ENCODE measurements at regions not wholly inside any gene's neighbourhood (a gene's known extent, or its start where the extent isn't known, plus 50 kb on each side); places are given as distances from the start of the nearest gene placed in this dataset.

DNA sequence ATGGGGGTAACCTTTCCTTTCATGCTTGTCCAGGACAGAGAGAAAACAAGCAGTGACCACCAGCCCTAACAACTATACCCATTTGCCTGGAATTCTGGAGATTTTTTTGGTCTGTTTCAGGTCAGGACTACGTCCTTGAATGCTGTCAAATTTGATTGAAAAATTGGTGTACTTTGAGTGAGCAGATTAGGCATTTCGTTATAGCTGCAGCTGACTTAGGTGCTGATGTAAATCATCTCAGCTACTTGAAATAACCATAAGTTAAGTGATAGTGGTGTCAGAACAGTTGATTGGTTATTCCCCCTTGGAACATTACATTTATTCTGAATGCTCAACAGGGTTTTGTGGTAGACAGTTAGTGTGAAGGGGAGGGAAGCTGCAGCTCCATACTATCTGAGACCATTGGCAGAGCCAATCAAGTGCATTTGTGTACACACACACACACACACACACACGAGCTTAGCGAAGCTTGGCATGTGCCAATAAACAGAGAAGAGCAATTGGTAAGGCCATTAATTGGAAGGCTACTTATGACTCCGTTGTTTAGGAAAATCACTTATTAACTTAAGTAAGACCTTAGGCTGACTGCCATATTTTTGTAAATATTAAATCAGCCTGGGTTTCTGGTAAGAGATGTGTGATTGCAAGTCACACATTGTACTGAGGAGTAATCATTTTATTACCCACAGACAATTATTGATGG lies 447.8 kb downstream of the MFSD1 start:
- Histone ChIP-seq H3K36me3 (ENCODE audit: control insufficient read depth in 1 of 2, insufficient read depth in 2 of 2, low read length in 2 of 2) (no peaks in the 10 kb centered on the region), H3K27me3 (ENCODE audit: insufficient read depth, low read length) (no peaks in the 10 kb centered on the region), H3K27ac (ENCODE audit: low read depth, low read length) (no peak overlapping the region), H2AFZ (ENCODE audit: low read depth, low read length, poor library complexity, severe bottlenecking) (no peak overlapping the region), H3K9me2 (ENCODE audit: insufficient read depth) (no peaks in the 10 kb centered on the region), H3K4me3 (replicated peaks in 1 of 2; ENCODE audit: low read depth in 1 of 2, low read length in 2 of 2) (no peak overlapping the region), H3K4me2 (ENCODE audit: low read length) (no peak overlapping the region), H3K79me2 (ENCODE audit: insufficient read depth, low read length) (no peaks in the 10 kb centered on the region), H3K9ac (ENCODE audit: low read length) (no peak overlapping the region), H3K4me1 (ENCODE audit: control insufficient read depth in 1 of 2, insufficient read depth in 2 of 2, low read length in 2 of 2) (no peaks in the 10 kb centered on the region), H4K20me1 (ENCODE audit: insufficient read depth) (no peaks in the 10 kb centered on the region), H3K9me3 (ENCODE audit: control insufficient read depth in 1 of 2, insufficient read depth in 1 of 2, low read depth in 1 of 2, low read length in 2 of 2) (0 out of 4 replicates have a peak, but pooled peaks cover 0 to 5% of the 10 kb centered on the region in 2 experiments)
- no peak for DNase-seq (ENCODE audit: low read depth, low spot score)
- TF ChIP-seq POLR2AphosphoS5 (IDR thresholded peaks at IDR 0.05; ENCODE audit: low read depth, low read length): no peak
- TF ChIP-seq, protein P1, sequence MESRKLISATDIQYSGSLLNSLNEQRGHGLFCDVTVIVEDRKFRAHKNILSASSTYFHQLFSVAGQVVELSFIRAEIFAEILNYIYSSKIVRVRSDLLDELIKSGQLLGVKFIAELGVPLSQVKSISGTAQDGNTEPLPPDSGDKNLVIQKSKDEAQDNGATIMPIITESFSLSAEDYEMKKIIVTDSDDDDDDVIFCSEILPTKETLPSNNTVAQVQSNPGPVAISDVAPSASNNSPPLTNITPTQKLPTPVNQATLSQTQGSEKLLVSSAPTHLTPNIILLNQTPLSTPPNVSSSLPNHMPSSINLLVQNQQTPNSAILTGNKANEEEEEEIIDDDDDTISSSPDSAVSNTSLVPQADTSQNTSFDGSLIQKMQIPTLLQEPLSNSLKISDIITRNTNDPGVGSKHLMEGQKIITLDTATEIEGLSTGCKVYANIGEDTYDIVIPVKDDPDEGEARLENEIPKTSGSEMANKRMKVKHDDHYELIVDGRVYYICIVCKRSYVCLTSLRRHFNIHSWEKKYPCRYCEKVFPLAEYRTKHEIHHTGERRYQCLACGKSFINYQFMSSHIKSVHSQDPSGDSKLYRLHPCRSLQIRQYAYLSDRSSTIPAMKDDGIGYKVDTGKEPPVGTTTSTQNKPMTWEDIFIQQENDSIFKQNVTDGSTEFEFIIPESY (IDR thresholded peaks at IDR 0.05; ENCODE audit: extremely low read depth, insufficient replicate concordance, low read length): no peak
- TF ChIP-seq, protein P2, sequence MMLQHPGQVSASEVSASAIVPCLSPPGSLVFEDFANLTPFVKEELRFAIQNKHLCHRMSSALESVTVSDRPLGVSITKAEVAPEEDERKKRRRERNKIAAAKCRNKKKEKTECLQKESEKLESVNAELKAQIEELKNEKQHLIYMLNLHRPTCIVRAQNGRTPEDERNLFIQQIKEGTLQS (IDR thresholded peaks at IDR 0.05): no peak
- TF ChIP-seq, protein P3, sequence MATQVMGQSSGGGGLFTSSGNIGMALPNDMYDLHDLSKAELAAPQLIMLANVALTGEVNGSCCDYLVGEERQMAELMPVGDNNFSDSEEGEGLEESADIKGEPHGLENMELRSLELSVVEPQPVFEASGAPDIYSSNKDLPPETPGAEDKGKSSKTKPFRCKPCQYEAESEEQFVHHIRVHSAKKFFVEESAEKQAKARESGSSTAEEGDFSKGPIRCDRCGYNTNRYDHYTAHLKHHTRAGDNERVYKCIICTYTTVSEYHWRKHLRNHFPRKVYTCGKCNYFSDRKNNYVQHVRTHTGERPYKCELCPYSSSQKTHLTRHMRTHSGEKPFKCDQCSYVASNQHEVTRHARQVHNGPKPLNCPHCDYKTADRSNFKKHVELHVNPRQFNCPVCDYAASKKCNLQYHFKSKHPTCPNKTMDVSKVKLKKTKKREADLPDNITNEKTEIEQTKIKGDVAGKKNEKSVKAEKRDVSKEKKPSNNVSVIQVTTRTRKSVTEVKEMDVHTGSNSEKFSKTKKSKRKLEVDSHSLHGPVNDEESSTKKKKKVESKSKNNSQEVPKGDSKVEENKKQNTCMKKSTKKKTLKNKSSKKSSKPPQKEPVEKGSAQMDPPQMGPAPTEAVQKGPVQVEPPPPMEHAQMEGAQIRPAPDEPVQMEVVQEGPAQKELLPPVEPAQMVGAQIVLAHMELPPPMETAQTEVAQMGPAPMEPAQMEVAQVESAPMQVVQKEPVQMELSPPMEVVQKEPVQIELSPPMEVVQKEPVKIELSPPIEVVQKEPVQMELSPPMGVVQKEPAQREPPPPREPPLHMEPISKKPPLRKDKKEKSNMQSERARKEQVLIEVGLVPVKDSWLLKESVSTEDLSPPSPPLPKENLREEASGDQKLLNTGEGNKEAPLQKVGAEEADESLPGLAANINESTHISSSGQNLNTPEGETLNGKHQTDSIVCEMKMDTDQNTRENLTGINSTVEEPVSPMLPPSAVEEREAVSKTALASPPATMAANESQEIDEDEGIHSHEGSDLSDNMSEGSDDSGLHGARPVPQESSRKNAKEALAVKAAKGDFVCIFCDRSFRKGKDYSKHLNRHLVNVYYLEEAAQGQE (IDR thresholded peaks at IDR 0.05; ENCODE audit: low read depth): no peak
- TF ChIP-seq FOSL1 (IDR thresholded peaks at IDR 0.05; ENCODE audit: low read depth): no peak
- no peak for TF ChIP-seq POLR2A (IDR thresholded peaks at IDR 0.05; ENCODE audit: borderline replicate concordance, extremely low read depth, insufficient read depth, insufficient read length)
- TF ChIP-seq TCF7L2 (IDR thresholded peaks at IDR 0.05; ENCODE audit: borderline replicate concordance, extremely low read depth, insufficient read depth, insufficient read length): no peak
- no peak for TF ChIP-seq CEBPB (IDR thresholded peaks at IDR 0.05; ENCODE audit: low read depth)
- TF ChIP-seq JUND (IDR thresholded peaks at IDR 0.05): no peak
- no peak for TF ChIP-seq ZNF274 (IDR thresholded peaks at IDR 0.05; ENCODE audit: low read depth, low read length)
- no peak for TF ChIP-seq EZH2 (IDR thresholded peaks at IDR 0.05)
- TF ChIP-seq SIN3A (IDR thresholded peaks at IDR 0.05; ENCODE audit: low read depth): no peak
- TF ChIP-seq RAD21 (IDR thresholded peaks at IDR 0.05; ENCODE audit: low read depth): no peak
- no peak for TF ChIP-seq EGR1 (IDR thresholded peaks at IDR 0.05; ENCODE audit: low read depth)
- no peak for TF ChIP-seq EZH2phosphoT487 (IDR thresholded peaks at IDR 0.05; ENCODE audit: borderline replicate concordance)
- no peak for TF ChIP-seq ELF1 (IDR thresholded peaks at IDR 0.05; ENCODE audit: borderline replicate concordance, low read depth)
- TF ChIP-seq ZFX (IDR thresholded peaks at IDR 0.05): no peak
- intact Hi-C loops (cut with micrococcal nuclease): loop anchor here (10.0 kb wide), 2 partner anchors 605 to 705 kb away; partner anchors contain the start of gene GFM1
- ChIA-PET POLR2A (no interaction called here), CTCF (no interaction called here), RAD21 (ENCODE audit: low non-redundant PET in 1 of 2, low total read pairs in 2 of 2, uncharacterized antibody in 2 of 2, unreplicated experiment in 2 of 2) (no interaction called here)
- no TSS peak for BruUV-seq (replicated peaks)
- no peak for ATAC-seq

Data from HCT116 (cell line).